ENCODE measurements at regions not wholly inside any gene's neighbourhood (a gene's known extent, or its start where the extent isn't known, plus 50 kb on each side); places are given as distances from the start of the nearest gene placed in this dataset.
A peak's percentile ranks its signal among the peaks of the same experiment; 100 is the strongest.

DNA sequence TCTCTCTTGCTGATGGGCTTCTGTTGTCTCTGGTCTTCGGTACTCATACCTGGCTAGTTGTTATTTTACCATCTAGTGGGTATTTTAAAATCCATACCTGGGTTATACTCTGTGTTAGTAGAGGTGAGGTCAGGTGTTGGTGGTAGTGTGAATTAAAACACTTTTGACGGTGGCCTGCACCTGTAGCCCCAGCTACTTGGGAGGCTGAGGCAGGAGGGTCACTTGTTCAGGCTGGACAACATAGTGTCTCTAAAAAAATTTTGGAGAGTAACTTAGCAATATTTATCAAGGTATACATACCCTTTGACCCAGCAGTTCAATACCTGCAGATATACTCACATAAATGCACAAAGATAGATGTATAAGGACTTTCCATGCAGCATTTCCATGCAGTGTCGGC, 55.4 kb downstream of the GSX1 start:
- DNase-seq (ENCODE audit: low spot score), result no peak

- no peak for DNase-seq (ENCODE audit: low spot score)
Observed at GRCh38 chr13:27851096-27851850, 59.0 kb downstream of the GSX1 start.

GRCh38 chr13:27852491-27852890, 60.2 kb downstream of the GSX1 start:
- DNase-seq (ENCODE audit: low spot score), result no peak

GRCh38 chr13:27853335-27853734, 61.1 kb downstream of the GSX1 start:
- no peak for DNase-seq (ENCODE audit: low spot score)

- no peak for DNase-seq (ENCODE audit: low spot score)
Observed at GRCh38 chr13:27853861-27854260, 61.6 kb downstream of the GSX1 start.

DNA sequence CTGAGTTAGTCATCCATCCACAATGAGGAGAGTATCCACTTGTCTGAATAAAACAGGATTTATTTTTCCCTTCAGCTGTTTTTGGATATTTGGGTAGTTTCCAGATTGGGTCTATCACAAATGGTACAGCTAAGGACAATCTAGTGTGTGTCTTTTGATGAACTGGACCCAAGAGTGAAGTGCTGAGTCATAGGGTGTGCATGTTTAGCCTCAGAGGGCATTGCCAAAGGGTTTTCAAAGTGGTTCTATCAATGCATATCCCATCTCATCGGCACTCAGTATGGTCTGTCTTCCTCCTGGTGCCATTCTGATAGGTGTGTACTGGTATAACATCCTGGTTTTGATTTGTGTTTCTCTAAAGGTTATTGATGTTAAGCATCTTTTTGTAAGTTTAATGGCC, 62.3 kb downstream of the GSX1 start:
- no peak for DNase-seq (ENCODE audit: low spot score)

DNA sequence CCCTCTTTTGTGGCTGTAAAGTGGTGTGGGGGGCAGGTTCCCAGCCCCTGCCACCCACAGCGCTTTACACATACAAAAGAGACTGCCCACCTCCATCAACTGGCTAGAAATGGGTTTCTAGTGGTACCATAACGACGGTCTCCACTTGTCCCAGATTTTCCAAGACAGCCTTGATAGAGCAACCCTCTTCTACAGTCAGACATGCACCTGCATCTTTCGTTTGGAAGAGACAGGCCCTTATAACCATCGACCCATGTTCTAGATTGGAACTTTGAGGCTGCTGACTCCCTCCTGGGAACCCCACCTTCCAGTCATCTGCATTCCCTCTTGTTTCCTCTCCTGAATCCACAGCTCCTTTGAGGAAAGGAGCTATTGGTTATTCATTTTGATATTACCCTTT, 63.1 kb downstream of the GSX1 start:
- DNase-seq (ENCODE audit: low spot score), result no peak

DNA sequence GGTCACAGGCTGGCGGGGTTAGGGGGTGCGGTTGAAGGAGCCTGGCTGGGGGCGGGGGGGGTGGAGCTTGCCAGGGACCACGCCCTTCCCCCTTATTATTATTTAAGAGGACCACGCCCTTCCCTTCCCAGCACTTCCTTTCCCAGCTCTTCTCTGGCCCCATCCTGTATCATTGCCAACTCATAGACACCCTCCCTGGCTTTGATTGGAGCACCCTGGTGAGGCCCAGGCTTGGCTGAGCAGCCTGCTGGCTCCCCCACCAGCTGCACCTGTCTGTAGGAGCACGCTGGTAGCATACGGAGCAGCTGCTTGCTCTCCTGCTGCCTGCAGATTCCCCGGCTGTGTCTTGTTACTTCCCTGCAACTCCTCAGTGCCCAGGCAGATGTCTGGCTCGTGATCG, 62.5 kb upstream of the PDX1 start:
- DNase-seq (ENCODE audit: low spot score), result no peak

GRCh38 chr13:27858046-27858445, 61.8 kb upstream of the PDX1 start:
- no peak for DNase-seq (ENCODE audit: low spot score)

GRCh38 chr13:27860743-27861142, 59.1 kb upstream of the PDX1 start:
- DNase-seq (ENCODE audit: low spot score), result no peak

- no peak for DNase-seq (ENCODE audit: low spot score)
Observed at GRCh38 chr13:27861165-27861564, 58.6 kb upstream of the PDX1 start.

- DNase-seq (ENCODE audit: low spot score), result peak; percentile 25
Observed at GRCh38 chr13:27868641-27869435, 51.0 kb upstream of the PDX1 start.

GRCh38 chr13:27869436-27870095, 50.2 kb upstream of the PDX1 start:
- DNase-seq (ENCODE audit: low spot score), result no peak
